H1 (cell line): ENCODE measurements at regions not wholly inside any gene's neighbourhood (a gene's known extent, or its start where the extent isn't known, plus 50 kb on each side); places are given as distances from the start of the nearest gene placed in this dataset.

Experiments used
- CTCF ChIA-PET: fragments of 300-600 bp; sonication (Branson Sonifier 250); formaldehyde crosslinking; loops from one replicate; lab custom pipeline; 2021; ENCODE audit not compliant: partially characterized antibody; lab: Charles Lee
- POLR2A ChIA-PET: fragments of 300-600 bp; sonication (Branson Sonifier 250); formaldehyde crosslinking; loops from one replicate; lab custom pipeline; 2021; ENCODE audit warnings: inconsistent platforms; ENCODE audit not compliant: partially characterized antibody; lab: Charles Lee
- DNase-seq, 2 experiments: peaks; one replicate each; pipeline versions ENCODE4 v3.0.0 to v3.0.0-alpha.2; 2010 to 2022; ENCODE audit warnings: low spot score in 2 of 2, low read depth in 1 of 2, mixed read lengths in 1 of 2
- FAIRE-seq: peaks from 2 replicates; lab custom pipeline; 2011; peaks lifted over from hg19 to GRCh38; lab: Jason Lieb, UNC
- H2AFZ ChIP-seq: 2 replicates; pipeline ENCODE4 v1.8.1; 2012; ENCODE audit warnings: low read length, inconsistent platforms
- H2AK5ac ChIP-seq: 2 replicates; pipeline ENCODE4 v1.6.1; 2013; ENCODE audit warnings: low read depth, low read length
- H2BK120ac ChIP-seq: replicated peaks from 2 replicates; pipeline ENCODE3; 2013; ENCODE audit warnings: low read depth, low read length, inconsistent platforms
- H2BK12ac ChIP-seq: 2 replicates; pipeline ENCODE4 v1.6.1; 2013; ENCODE audit warnings: low read depth, low read length
- H2BK15ac ChIP-seq: 2 replicates; pipeline ENCODE4 v1.6.1; 2013; ENCODE audit warnings: low read length
- H2BK20ac ChIP-seq: 2 replicates; pipeline ENCODE4 v1.6.1; 2013; ENCODE audit warnings: low read length
- H2BK5ac ChIP-seq: 2 replicates; pipeline ENCODE4 v1.6.1; 2013; ENCODE audit warnings: low read depth, low read length
- H3K14ac ChIP-seq: 2 replicates; pipeline ENCODE4 v1.6.1; 2013; ENCODE audit warnings: inconsistent platforms; ENCODE audit not compliant: insufficient read length
- H3K18ac ChIP-seq: 2 replicates; pipeline ENCODE4 v1.6.1; 2013; ENCODE audit warnings: low read length; ENCODE audit errors: extremely low read depth
- H3K23ac ChIP-seq: 2 replicates; pipeline ENCODE4 v1.6.1; 2013; ENCODE audit warnings: inconsistent platforms; ENCODE audit not compliant: insufficient read length
- H3K23me2 ChIP-seq: 2 replicates; pipeline ENCODE4 v1.6.1; 2013; ENCODE audit warnings: low read depth, low read length
- H3K27ac ChIP-seq: 2 replicates; pipeline ENCODE4 v1.6.1; 2011; ENCODE audit warnings: low read depth, low read length, inconsistent platforms
- H3K27me3 ChIP-seq, 4 experiments: replicated peaks in 1 of 4; 1 replicate in 1 of 4; 2 replicates in 3 of 4; pipeline versions ENCODE4 v1.6.1 to v1.8.1; 2011 to 2013; ENCODE audit warnings: low read length in 3 of 4, mild to moderate bottlenecking in 3 of 4, inconsistent platforms in 2 of 4, mixed read lengths in 2 of 4, moderate library complexity in 1 of 4; ENCODE audit not compliant: control insufficient read depth in 3 of 4, insufficient read depth in 3 of 4; ENCODE audit errors: extremely low read depth in 1 of 4
- H3K36me3 ChIP-seq, 4 experiments: 2 replicates each; pipeline versions ENCODE4 v1.6.1 to v1.8.1; 2011 to 2013; ENCODE audit warnings: mild to moderate bottlenecking in 4 of 4, low read length in 3 of 4, moderate library complexity in 2 of 4, control low read depth in 1 of 4, inconsistent platforms in 1 of 4; ENCODE audit not compliant: insufficient read depth in 4 of 4, control insufficient read depth in 2 of 4
- H3K4ac ChIP-seq: replicated peaks from 2 replicates; pipeline ENCODE3; 2013; ENCODE audit warnings: low read length, low read depth, mixed read lengths, inconsistent platforms; ENCODE audit not compliant: insufficient read length
- H3K4me1 ChIP-seq, 4 experiments: replicated peaks in 1 of 4; 1 replicate in 1 of 4; 2 replicates in 3 of 4; pipeline versions ENCODE4 v1.6.1 to v1.8.1; 2011 to 2013; ENCODE audit warnings: low read length in 3 of 4, inconsistent platforms in 2 of 4, mixed read lengths in 1 of 4; ENCODE audit not compliant: insufficient read depth in 4 of 4, control insufficient read depth in 3 of 4
- H3K4me2 ChIP-seq, 2 experiments: 2 replicates each; pipeline versions ENCODE4 v1.6.1 to v1.8.1; 2011 to 2013; ENCODE audit warnings: low read depth in 2 of 2, low read length in 2 of 2, control low read depth in 1 of 2, inconsistent platforms in 1 of 2, mild to moderate bottlenecking in 1 of 2; ENCODE audit not compliant: insufficient read depth in 1 of 2
- H3K4me3 ChIP-seq, 4 experiments: fragments of 200-600, 300-600 bp in 1 of 4; sonication (generic), shearing (Covaris generic), sonication (Bioruptor Twin) in 1 of 4; 2 replicates each; pipeline versions ENCODE4 v1.5.1 to v1.8.1; 2011 to 2016; ENCODE audit warnings: low read length in 4 of 4, low read depth in 3 of 4, control low read depth in 2 of 4, inconsistent platforms in 2 of 4, mild to moderate bottlenecking in 2 of 4, mixed read lengths in 1 of 4, moderate library complexity in 1 of 4; ENCODE audit not compliant: insufficient read depth in 2 of 4; ENCODE audit errors: extremely low read depth in 1 of 4
- H3K56ac ChIP-seq: replicated peaks from 2 replicates; pipeline ENCODE3; 2013; ENCODE audit warnings: low read depth, mild to moderate bottlenecking, mixed read lengths, low read length, inconsistent platforms; ENCODE audit not compliant: insufficient read length
- H3K79me1 ChIP-seq: 2 replicates; pipeline ENCODE4 v1.6.1; 2013; ENCODE audit warnings: low read depth, low read length, control low read depth
- H3K79me2 ChIP-seq, 2 experiments: 2 replicates each; pipeline versions ENCODE4 v1.6.1 to v1.8.1; 2012 to 2013; ENCODE audit warnings: low read length in 2 of 2, mild to moderate bottlenecking in 2 of 2, inconsistent platforms in 1 of 2; ENCODE audit not compliant: insufficient read depth in 2 of 2, control insufficient read depth in 1 of 2
- H3K9ac ChIP-seq, 4 experiments: replicated peaks in 1 of 4; 1 replicate in 1 of 4; 2 replicates in 3 of 4; pipeline versions ENCODE4 v1.6.1 to v1.8.1; 2011 to 2013; ENCODE audit warnings: low read depth in 3 of 4, low read length in 3 of 4, control low read depth in 2 of 4, mild to moderate bottlenecking in 2 of 4, moderate library complexity in 2 of 4, inconsistent platforms in 1 of 4; ENCODE audit errors: extremely low read depth in 1 of 4
- H3K9me3 ChIP-seq, 2 experiments: 2 replicates each; pipeline versions ENCODE4 v1.6.1 to v1.8.1; 2012 to 2013; ENCODE audit warnings: mild to moderate bottlenecking in 2 of 2, moderate library complexity in 2 of 2, control low read depth in 1 of 2, inconsistent platforms in 1 of 2, low read depth in 1 of 2, low read length in 1 of 2, mixed read lengths in 1 of 2; ENCODE audit not compliant: insufficient read depth in 2 of 2
- H4K20me1 ChIP-seq, 2 experiments: replicated peaks in 1 of 2; 2 replicates each; pipeline versions ENCODE3 to v1.8.1; 2011 to 2013; ENCODE audit warnings: inconsistent platforms in 2 of 2, low read length in 2 of 2, mild to moderate bottlenecking in 1 of 2; ENCODE audit not compliant: insufficient read depth in 2 of 2, control insufficient read depth in 1 of 2
- H4K5ac ChIP-seq: 2 replicates; pipeline ENCODE4 v1.6.1; 2013; ENCODE audit warnings: low read length, low read depth, mixed read lengths, inconsistent platforms; ENCODE audit not compliant: insufficient read length
- H4K8ac ChIP-seq: 2 replicates; pipeline ENCODE4 v1.8.0; 2013; ENCODE audit warnings: mild to moderate bottlenecking, moderate library complexity, low read length, inconsistent platforms; ENCODE audit not compliant: insufficient read depth; ENCODE audit errors: extremely low read depth
- H4K91ac ChIP-seq: replicated peaks from 2 replicates; pipeline ENCODE3; 2013; ENCODE audit warnings: low read length, mixed read lengths, inconsistent platforms; ENCODE audit not compliant: insufficient read length
- ASH2L ChIP-seq: fragments of 200-600, 300-600 bp; sonication (generic); IDR thresholded peaks from one replicate; pipeline ENCODE4 v1.7.1; 2017; ENCODE audit warnings: low read length
- CBX8 ChIP-seq: fragments of 300-800, 300-1000 bp; sonication (generic); IDR thresholded peaks from 2 replicates; pipeline ENCODE4 v1.7.1; 2016; ENCODE audit warnings: low read depth, low read length, borderline replicate concordance
- GABPA ChIP-seq: IDR thresholded peaks from 2 replicates; pipeline ENCODE4 v1.6.1; 2011; ENCODE audit warnings: mild to moderate bottlenecking, low read length, moderate library complexity, borderline replicate concordance; ENCODE audit not compliant: insufficient read depth
- HDAC2 ChIP-seq, 2 experiments: fragments of 300-600 bp in 1 of 2; sonication (generic) in 1 of 2; IDR thresholded peaks; 2 replicates each; pipeline ENCODE4 v1.6.1; 2011 to 2012; ENCODE audit warnings: low read depth in 2 of 2, low read length in 2 of 2, mild to moderate bottlenecking in 2 of 2, moderate library complexity in 2 of 2, borderline replicate concordance in 1 of 2, inconsistent platforms in 1 of 2
- NANOG ChIP-seq: IDR thresholded peaks from 2 replicates; pipeline ENCODE4 v1.6.1; 2011; ENCODE audit warnings: low read length, low read depth, mild to moderate bottlenecking, inconsistent platforms; ENCODE audit not compliant: insufficient read depth, poor library complexity, severe bottlenecking
- POLR2A ChIP-seq, 2 experiments: IDR thresholded peaks; 1 replicate in 1 of 2; 2 replicates in 1 of 2; pipeline ENCODE4 v1.6.1; 2011; ENCODE audit warnings: low read depth in 2 of 2, low read length in 2 of 2, mild to moderate bottlenecking in 2 of 2; ENCODE audit errors: control extremely low read depth in 1 of 2
- POLR2AphosphoS5 ChIP-seq: IDR thresholded peaks from 2 replicates; pipeline ENCODE4 v1.6.1; 2011; ENCODE audit warnings: low read depth, low read length
- RFX5 ChIP-seq: IDR thresholded peaks from 2 replicates; pipeline ENCODE4 v1.6.1; 2011; ENCODE audit warnings: low read depth, low read length, improper control_type of control experiment, borderline replicate concordance
- RNF2 ChIP-seq: fragments of 200-900, 300-1000 bp; sonication (generic); IDR thresholded peaks from 2 replicates; pipeline ENCODE4 v1.7.1; 2016; ENCODE audit warnings: borderline replicate concordance, low read depth, mild to moderate bottlenecking, antibody characterized with exemption, low read length; ENCODE audit not compliant: poor library complexity, severe bottlenecking; ENCODE audit errors: missing control alignments
- SIRT6 ChIP-seq: IDR thresholded peaks from one replicate; pipeline ENCODE4 v1.7.1; 2012; ENCODE audit warnings: low read length, inconsistent platforms
- SP1 ChIP-seq: IDR thresholded peaks from 2 replicates; pipeline ENCODE4 v1.6.1; 2011; ENCODE audit warnings: low read depth, low read length
- TBP ChIP-seq: IDR thresholded peaks from 2 replicates; pipeline ENCODE4 v1.6.1; 2011; ENCODE audit warnings: low read depth, low read length, improper control_type of control experiment
- WGBS, 2 experiments: shearing (Covaris generic) in 1 of 2; methylation state at CpG; one replicate each; pipeline versions ENCODE4 v1.1.6 to v1.1.7; 2013 to 2015; ENCODE audit warnings: low lambda C conversion rate in 2 of 2, mixed read lengths in 2 of 2, inconsistent platforms in 1 of 2, low coverage in 1 of 2, missing lambda C conversion rate in 1 of 2; ENCODE audit not compliant: insufficient replicate concordance in 2 of 2, insufficient coverage in 1 of 2, insufficient read length in 1 of 2; ENCODE audit errors: extremely low coverage in 1 of 2, missing lambda C conversion rate in 1 of 2; 5-methylcytosine and 5-hydroxymethylcytosine counted together
- TF ChIP-seq, protein P1 (sequence below): IDR thresholded peaks from 2 replicates; pipeline ENCODE4 v1.6.1; 2011; ENCODE audit warnings: low read length, improper control_type of control experiment
- TF ChIP-seq, protein P2 (sequence below): IDR thresholded peaks from 2 replicates; pipeline ENCODE4 v1.6.1; 2012; ENCODE audit warnings: inconsistent platforms

DNA sequence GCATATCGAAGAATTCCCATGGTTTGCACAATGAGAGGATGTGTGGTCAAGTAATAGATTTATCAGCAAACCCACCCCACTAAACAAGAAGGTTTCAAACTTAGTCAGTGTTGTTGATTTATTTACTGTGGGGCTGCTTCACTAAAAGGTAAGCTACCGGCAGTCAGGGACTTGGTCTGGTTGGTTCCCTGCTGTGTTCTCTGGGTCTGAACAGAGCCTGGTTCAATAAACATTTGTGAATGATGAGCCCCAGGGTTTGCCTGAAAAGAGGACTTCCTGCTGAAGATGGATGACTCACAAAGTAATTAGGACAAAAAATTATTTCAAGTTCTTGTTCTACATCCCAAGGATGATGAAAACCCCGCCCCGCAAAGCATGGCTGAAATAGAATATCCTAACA is 108.3 kb downstream of the SPP2 start:
- CTCF ChIA-PET = interaction anchor here (0.7 kb wide), 1 partner anchor 130 kb away, joined by 3 read pairs; no protein-coding TSS in a partner anchor
- no peak overlapping the region for H2BK12ac ChIP-seq
- DNase-seq (no peak), FAIRE-seq (no peak)
- no peak overlapping the region for H3K4me2 ChIP-seq
- H2AK5ac ChIP-seq = no peak overlapping the region
- H3K18ac ChIP-seq = no peak overlapping the region
- H2BK20ac ChIP-seq = no peak overlapping the region
- H4K91ac ChIP-seq = no peak overlapping the region
- H2BK15ac ChIP-seq = no peak overlapping the region
- no peaks in the 10 kb centered on the region for H3K36me3 ChIP-seq
- H2BK120ac ChIP-seq = no peak overlapping the region
- H3K4ac ChIP-seq = no peak overlapping the region
- H4K8ac ChIP-seq = no peak overlapping the region
- no peaks in the 10 kb centered on the region for H4K20me1 ChIP-seq
- no peaks in the 10 kb centered on the region for H3K27me3 ChIP-seq
- H3K4me3 ChIP-seq = no peak overlapping the region
- no peak overlapping the region for H3K27ac ChIP-seq
- H3K23me2 ChIP-seq = peaks cover 3% of the 10 kb centered on the region; the same call in 1 of the 2 replicates
- H3K56ac ChIP-seq = no peak overlapping the region
- no peak overlapping the region for H2BK5ac ChIP-seq
- H4K5ac ChIP-seq = no peak overlapping the region
- H3K79me1 ChIP-seq = no peaks in the 10 kb centered on the region
- no peak overlapping the region for H3K14ac ChIP-seq
- POLR2A ChIA-PET = no interaction called here
- no peak overlapping the region for H3K9ac ChIP-seq
- no peaks in the 10 kb centered on the region for H3K9me3 ChIP-seq
- no peak overlapping the region for H3K23ac ChIP-seq
- no peak overlapping the region for H2AFZ ChIP-seq
- no peaks in the 10 kb centered on the region for H3K79me2 ChIP-seq
- H3K4me1 ChIP-seq = peaks cover 0 to 6% (median 2%) of the 10 kb centered on the region in 4 experiments; a peak in 3 of 7 replicates
- WGBS, 2 experiments = 96% methylated on average over 4 of the region's 4 CpGs; no CpG with 5 or more reads in 1 of the 2 experiments
- TF ChIP-seq GABPA (no peak), CBX8 (no peak), HDAC2 (IDR thresholded peaks at IDR 0.05; ENCODE audit: borderline replicate concordance in 1 of 2, low read depth in 2 of 2, low read length in 2 of 2) (no peak), RFX5 (no peak), NANOG (no peak), POLR2AphosphoS5 (no peak), SP1 (no peak), POLR2A (IDR thresholded peaks at IDR 0.05; ENCODE audit: control extremely low read depth in 1 of 2, low read depth in 2 of 2, low read length in 2 of 2) (no peak), RNF2 (no peak), TBP (no peak), ASH2L (no peak), SIRT6 (no peak)
- TF ChIP-seq, protein P1, sequence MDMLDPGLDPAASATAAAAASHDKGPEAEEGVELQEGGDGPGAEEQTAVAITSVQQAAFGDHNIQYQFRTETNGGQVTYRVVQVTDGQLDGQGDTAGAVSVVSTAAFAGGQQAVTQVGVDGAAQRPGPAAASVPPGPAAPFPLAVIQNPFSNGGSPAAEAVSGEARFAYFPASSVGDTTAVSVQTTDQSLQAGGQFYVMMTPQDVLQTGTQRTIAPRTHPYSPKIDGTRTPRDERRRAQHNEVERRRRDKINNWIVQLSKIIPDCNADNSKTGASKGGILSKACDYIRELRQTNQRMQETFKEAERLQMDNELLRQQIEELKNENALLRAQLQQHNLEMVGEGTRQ = no peak
- TF ChIP-seq, protein P2, sequence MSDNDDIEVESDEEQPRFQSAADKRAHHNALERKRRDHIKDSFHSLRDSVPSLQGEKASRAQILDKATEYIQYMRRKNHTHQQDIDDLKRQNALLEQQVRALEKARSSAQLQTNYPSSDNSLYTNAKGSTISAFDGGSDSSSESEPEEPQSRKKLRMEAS = no peak
